ENCODE measurements at regions not wholly inside any gene's neighbourhood (a gene's known extent, or its start where the extent isn't known, plus 50 kb on each side); places are given as distances from the start of the nearest gene placed in this dataset.

DNA sequence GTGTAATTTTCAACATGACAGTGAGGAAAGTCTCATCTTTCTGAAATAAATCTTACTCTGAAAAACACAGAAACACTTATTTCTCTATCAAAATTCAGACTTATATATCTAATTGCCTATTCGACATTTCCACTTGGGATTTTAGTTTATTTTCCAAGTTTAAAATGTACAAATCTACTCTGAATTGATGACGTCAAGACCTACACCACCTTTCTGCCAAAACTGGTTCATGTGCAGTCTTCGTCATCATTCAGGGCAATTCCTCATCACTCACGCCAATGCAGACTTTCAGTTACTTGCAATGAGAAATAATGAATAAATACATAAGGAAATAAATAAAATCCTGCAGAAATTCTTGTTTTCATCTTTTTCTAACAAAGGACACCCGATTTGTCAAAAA, 843.8 kb downstream of the C12orf50 start:
- no peak for TF ChIP-seq YY1 (IDR thresholded peaks at IDR 0.05; ENCODE audit: insufficient read depth, insufficient read length)
- no peak for TF ChIP-seq SUZ12 (IDR thresholded peaks at IDR 0.05; ENCODE audit: extremely low read depth, insufficient read depth, insufficient read length)
